ENCODE measurements at regions not wholly inside any gene's neighbourhood (a gene's known extent, or its start where the extent isn't known, plus 50 kb on each side); places are given as distances from the start of the nearest gene placed in this dataset.

DNA sequence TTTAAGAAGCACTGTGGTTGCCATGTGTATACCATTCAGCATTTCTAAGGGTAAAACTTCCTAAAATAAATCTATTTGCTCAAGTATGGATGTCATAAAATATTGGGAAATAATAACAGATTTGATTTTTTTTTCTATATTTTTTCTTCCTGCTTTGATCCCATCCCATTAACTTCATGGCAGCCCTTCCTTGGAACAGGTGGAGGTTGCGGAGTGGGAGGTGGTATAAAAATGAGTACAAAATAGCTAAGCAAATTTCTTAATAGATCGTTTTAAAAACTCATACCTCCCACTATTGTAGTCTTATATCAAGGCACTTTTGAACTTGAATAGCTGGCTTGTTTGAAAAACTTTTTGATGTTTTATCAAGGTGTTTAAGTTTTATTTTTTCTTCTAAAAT lies 152.1 kb upstream of the KYNU start:
- TF ChIP-seq POLR2A (IDR thresholded peaks at IDR 0.05) = no peak
- TF ChIP-seq, protein P1, sequence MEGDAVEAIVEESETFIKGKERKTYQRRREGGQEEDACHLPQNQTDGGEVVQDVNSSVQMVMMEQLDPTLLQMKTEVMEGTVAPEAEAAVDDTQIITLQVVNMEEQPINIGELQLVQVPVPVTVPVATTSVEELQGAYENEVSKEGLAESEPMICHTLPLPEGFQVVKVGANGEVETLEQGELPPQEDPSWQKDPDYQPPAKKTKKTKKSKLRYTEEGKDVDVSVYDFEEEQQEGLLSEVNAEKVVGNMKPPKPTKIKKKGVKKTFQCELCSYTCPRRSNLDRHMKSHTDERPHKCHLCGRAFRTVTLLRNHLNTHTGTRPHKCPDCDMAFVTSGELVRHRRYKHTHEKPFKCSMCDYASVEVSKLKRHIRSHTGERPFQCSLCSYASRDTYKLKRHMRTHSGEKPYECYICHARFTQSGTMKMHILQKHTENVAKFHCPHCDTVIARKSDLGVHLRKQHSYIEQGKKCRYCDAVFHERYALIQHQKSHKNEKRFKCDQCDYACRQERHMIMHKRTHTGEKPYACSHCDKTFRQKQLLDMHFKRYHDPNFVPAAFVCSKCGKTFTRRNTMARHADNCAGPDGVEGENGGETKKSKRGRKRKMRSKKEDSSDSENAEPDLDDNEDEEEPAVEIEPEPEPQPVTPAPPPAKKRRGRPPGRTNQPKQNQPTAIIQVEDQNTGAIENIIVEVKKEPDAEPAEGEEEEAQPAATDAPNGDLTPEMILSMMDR (IDR thresholded peaks at IDR 0.05) = no peak
